IMR-90 (cell line): ENCODE measurements at regions not wholly inside any gene's neighbourhood (a gene's known extent, or its start where the extent isn't known, plus 50 kb on each side); places are given as distances from the start of the nearest gene placed in this dataset.

Source experiments
- ATAC-seq: fragments of 200-7000 bp; cut with Tn5 transposase; 2 replicates; pipeline ENCODE4 v1.9.1; 2020; ENCODE audit warnings: low read depth, mild to moderate bottlenecking, moderate library complexity
- BruUV-seq: library from RNA; stranded (reverse); fragments of 400-500 nt; replicated peaks from 2 replicates; lab custom pipeline; 2021; lab: Mats Ljungman, UMichigan
- CTCF ChIA-PET: fragments of 300-600 bp; formaldehyde crosslinking; extraction: SDS; loops from one replicate; lab custom pipeline; 2021; ENCODE audit warnings: antibody characterized with exemption; lab: Yijun Ruan, JAX
- POLR2A ChIA-PET: fragments of 300-600 bp; sonication (Branson Sonifier 250); formaldehyde crosslinking; loops from one replicate; lab custom pipeline; 2022; ENCODE audit warnings: antibody characterized with exemption; ENCODE audit not compliant: unreplicated experiment; lab: Charles Lee
- DNase-seq: peaks from one replicate; pipeline ENCODE4 v3.0.0; 2013
- H2AFZ ChIP-seq: replicated peaks from 2 replicates; pipeline ENCODE3; 2013; ENCODE audit warnings: low read length, mild to moderate bottlenecking; ENCODE audit not compliant: poor library complexity
- H2AK5ac ChIP-seq: 2 replicates; pipeline ENCODE4 v1.6.1; 2013; ENCODE audit warnings: low read depth, low read length, inconsistent platforms
- H2AK9ac ChIP-seq: replicated peaks from 2 replicates; pipeline ENCODE3; 2013; ENCODE audit warnings: mild to moderate bottlenecking, low read depth, low read length, moderate library complexity; ENCODE audit not compliant: poor library complexity
- H2BK120ac ChIP-seq: 2 replicates; pipeline ENCODE4 v1.6.1; 2013; ENCODE audit warnings: low read depth, low read length, inconsistent platforms
- H2BK15ac ChIP-seq: 3 replicates; pipeline ENCODE4 v1.6.1; 2013; ENCODE audit warnings: low read depth, low read length, inconsistent platforms
- H2BK20ac ChIP-seq: 2 replicates; pipeline ENCODE4 v1.6.1; 2013; ENCODE audit warnings: low read depth, mild to moderate bottlenecking, inconsistent platforms, low read length, moderate library complexity
- H2BK5ac ChIP-seq: 2 replicates; pipeline ENCODE4 v1.6.1; 2013; ENCODE audit warnings: mild to moderate bottlenecking, low read depth, low read length, inconsistent platforms; ENCODE audit not compliant: poor library complexity, severe bottlenecking
- H3K14ac ChIP-seq: replicated peaks from 2 replicates; pipeline ENCODE4 v1.6.1; 2013; ENCODE audit warnings: low read depth, low read length, inconsistent platforms
- H3K18ac ChIP-seq: 2 replicates; pipeline ENCODE4 v1.6.1; 2013; ENCODE audit warnings: low read depth, low read length, control low read depth
- H3K23ac ChIP-seq: 2 replicates; pipeline ENCODE4 v1.6.1; 2013; ENCODE audit warnings: low read depth, low read length, inconsistent platforms
- H3K27ac ChIP-seq: 2 replicates; pipeline ENCODE4 v1.5.1; 2013; ENCODE audit warnings: mild to moderate bottlenecking, control low read depth, low read length; ENCODE audit not compliant: insufficient read depth
- H3K27me3 ChIP-seq: 2 replicates; pipeline ENCODE4 v1.6.1; 2013; ENCODE audit warnings: low read length; ENCODE audit not compliant: control insufficient read depth, insufficient read depth
- H3K36me3 ChIP-seq: 2 replicates; pipeline ENCODE4 v1.6.1; 2013; ENCODE audit warnings: low read length, mixed read lengths; ENCODE audit not compliant: control insufficient read depth, insufficient read depth
- H3K4ac ChIP-seq: 2 replicates; pipeline ENCODE4 v1.6.1; 2013; ENCODE audit warnings: low read depth, low read length, inconsistent platforms
- H3K4me1 ChIP-seq: 2 replicates; pipeline ENCODE4 v1.6.1; 2013; ENCODE audit warnings: low read length, mixed read lengths; ENCODE audit not compliant: control insufficient read depth, insufficient read depth
- H3K4me2 ChIP-seq: 2 replicates; pipeline ENCODE4 v1.6.1; 2013; ENCODE audit warnings: low read depth, mild to moderate bottlenecking, control low read depth, low read length, moderate library complexity
- H3K4me3 ChIP-seq: 2 replicates; pipeline ENCODE4 v1.5.1; 2013; ENCODE audit warnings: low read depth, mild to moderate bottlenecking, control low read depth, low read length, moderate library complexity; ENCODE audit not compliant: insufficient read depth
- H3K56ac ChIP-seq: 2 replicates; pipeline ENCODE4 v1.6.1; 2013; ENCODE audit warnings: low read length, inconsistent platforms; ENCODE audit not compliant: insufficient read depth; ENCODE audit errors: extremely low read depth
- H3K79me1 ChIP-seq, 2 experiments: 2 replicates each; pipeline ENCODE4 v1.6.1; 2013; ENCODE audit warnings: low read length in 2 of 2, inconsistent platforms in 1 of 2, low read depth in 1 of 2
- H3K9ac ChIP-seq: 2 replicates; pipeline ENCODE4 v1.6.1; 2013; ENCODE audit warnings: low read depth, low read length, control low read depth
- H3K9me1 ChIP-seq: 2 replicates; pipeline ENCODE4 v1.6.1; 2013; ENCODE audit warnings: low read length, inconsistent platforms; ENCODE audit not compliant: insufficient read depth
- H3K9me3 ChIP-seq: 2 replicates; pipeline ENCODE4 v1.6.1; 2013; ENCODE audit warnings: low read length; ENCODE audit not compliant: control insufficient read depth, insufficient read depth
- H4K20me1 ChIP-seq: 2 replicates; pipeline ENCODE4 v1.6.1; 2013; ENCODE audit warnings: low read length, inconsistent platforms; ENCODE audit not compliant: insufficient read depth
- H4K5ac ChIP-seq: 2 replicates; pipeline ENCODE4 v1.6.1; 2013; ENCODE audit warnings: mild to moderate bottlenecking, low read depth, low read length, control low read depth
- H4K8ac ChIP-seq, 2 experiments: 2 replicates each; pipeline ENCODE4 v1.6.1; 2013; ENCODE audit warnings: low read depth in 2 of 2, low read length in 2 of 2, control low read depth in 1 of 2, inconsistent platforms in 1 of 2
- H4K91ac ChIP-seq: 2 replicates; pipeline ENCODE4 v1.6.1; 2013; ENCODE audit warnings: low read depth, low read length, inconsistent platforms; ENCODE audit not compliant: insufficient read depth
- MAZ ChIP-seq: IDR thresholded peaks from 2 replicates; pipeline ENCODE4 v1.6.1; 2012; ENCODE audit warnings: low read depth, mild to moderate bottlenecking, low read length, improper control_type of control experiment, moderate library complexity, borderline replicate concordance
- NFE2L2 ChIP-seq: fragments of 150-350 bp; IDR thresholded peaks from 2 replicates; pipeline ENCODE4 v1.6.1; 2016; ENCODE audit warnings: low read depth, mild to moderate bottlenecking, low read length
- WGBS, 2 experiments: methylation state at CpG; one replicate each; pipeline versions ENCODE4 v1.1.5 to v1.1.7; 2013; ENCODE audit warnings: missing lambda C conversion rate in 2 of 2; ENCODE audit not compliant: insufficient read length in 1 of 2; ENCODE audit errors: extremely low coverage in 2 of 2; 5-methylcytosine and 5-hydroxymethylcytosine counted together
- dilution Hi-C: fragments of 300-500 bp; cut with HindIII; formaldehyde crosslinking; loops from one replicate; pipeline ENCODE4 v1.14.3; 2018; ENCODE audit warnings: low sequenced_read_pairs; ENCODE audit not compliant: unreplicated experiment
- in situ Hi-C: fragments of 300-500 bp; cut with MboI; formaldehyde crosslinking; loops from 3 replicates; pipeline ENCODE4 v1.14.3; 2019; ENCODE audit warnings: low sequenced_read_pairs, inconsistent platforms, mixed read lengths
- intact Hi-C: fragments of 100-400 bp; cut with micrococcal nuclease; formaldehyde crosslinking; loops from 2 replicates; pipeline ENCODE4 v1.10.0; 2022

- no peaks in the 10 kb centered on the region for H4K20me1 ChIP-seq
- no peak overlapping the region for H4K8ac ChIP-seq
- H3K27ac ChIP-seq, result no peak overlapping the region
- no peak overlapping the region for H2BK5ac ChIP-seq
- in situ Hi-C loops, result no loop called here
- H3K9me1 ChIP-seq, result no peaks in the 10 kb centered on the region
- H4K91ac ChIP-seq, result no peak overlapping the region
- TF ChIP-seq NFE2L2, result no peak
- TF ChIP-seq MAZ, result no peak
- no peak overlapping the region for H4K5ac ChIP-seq
- WGBS, 2 experiments, result no CpG with 5 or more reads among the region's 3 CpGs
- DNase-seq (no peak), ATAC-seq (no peak)
- H3K4ac ChIP-seq, result no peak overlapping the region
- H3K14ac ChIP-seq, result no peak overlapping the region
- H3K27me3 ChIP-seq, result no peaks in the 10 kb centered on the region
- H2BK120ac ChIP-seq, result no peak overlapping the region
- ChIA-PET POLR2A (no interaction called here), CTCF (no interaction called here)
- H3K56ac ChIP-seq, result no peak overlapping the region
- no peaks in the 10 kb centered on the region for H3K36me3 ChIP-seq
- H2BK15ac ChIP-seq, result no peak overlapping the region
- BruUV-seq, result no TSS peak
- H2AK9ac ChIP-seq, result no peak overlapping the region
- no peak overlapping the region for H3K18ac ChIP-seq
- no peak overlapping the region for H3K23ac ChIP-seq
- no peak overlapping the region for H3K4me2 ChIP-seq
- H2AK5ac ChIP-seq, result no peak overlapping the region
- no peak overlapping the region for H3K4me3 ChIP-seq
- peaks cover 2% of the 10 kb centered on the region; the same call in 1 of the 2 replicates for H3K9me3 ChIP-seq
- no peak overlapping the region for H2AFZ ChIP-seq
- H3K4me1 ChIP-seq, result no peaks in the 10 kb centered on the region
- no peak overlapping the region for H3K9ac ChIP-seq
- intact Hi-C loops, result no loop called here
- dilution Hi-C loops, result no loop called here
- H3K79me1 ChIP-seq, result no peaks in the 10 kb centered on the region
- H2BK20ac ChIP-seq, result no peak overlapping the region
Observed at GRCh38 chr20:43292222-43292621, 102.5 kb upstream of the PTPRT start.
